Loucy (cell line): ENCODE measurements at regions not wholly inside any gene's neighbourhood (a gene's known extent, or its start where the extent isn't known, plus 50 kb on each side); places are given as distances from the start of the nearest gene placed in this dataset.

Source experiments
- H2AFZ ChIP-seq: fragments of 200-600 bp; sonication (generic); 2 replicates; pipeline ENCODE4 v1.6.0; 2016; ENCODE audit warnings: antibody characterized with exemption, mild to moderate bottlenecking, low read length, moderate library complexity
- H3F3A ChIP-seq: fragments of 200-600 bp; 2 replicates; pipeline ENCODE4 v1.6.0; 2016; ENCODE audit warnings: antibody characterized with exemption, low read depth, mild to moderate bottlenecking
- H3K27me3 ChIP-seq: fragments of 200-600 bp; sonication (generic); 2 replicates; pipeline ENCODE4 v1.6.1; 2014; ENCODE audit warnings: low read length, mild to moderate bottlenecking; ENCODE audit not compliant: insufficient read depth, poor library complexity, severe bottlenecking
- H3K36me3 ChIP-seq: fragments of 200-600 bp; sonication (generic); 2 replicates; pipeline ENCODE4 v1.6.1; 2016; ENCODE audit warnings: low read length; ENCODE audit not compliant: insufficient read depth
- H3K4me1 ChIP-seq: fragments of 200-600 bp; sonication (generic); 2 replicates; pipeline ENCODE4 v1.5.1; 2014; ENCODE audit warnings: low read length, mild to moderate bottlenecking; ENCODE audit not compliant: insufficient read depth, poor library complexity, severe bottlenecking
- H3K4me2 ChIP-seq: fragments of 200-600 bp; sonication (generic); 2 replicates; pipeline ENCODE4 v1.6.0; 2014; ENCODE audit warnings: antibody characterized with exemption, low read length, low read depth, mild to moderate bottlenecking; ENCODE audit not compliant: poor library complexity, severe bottlenecking
- H3K4me3 ChIP-seq: fragments of 200-600 bp; sonication (generic); 2 replicates; pipeline ENCODE4 v1.5.1; 2014; ENCODE audit warnings: low read length, mild to moderate bottlenecking, mixed read lengths; ENCODE audit not compliant: poor library complexity, severe bottlenecking
- H3K79me2 ChIP-seq: fragments of 200-600 bp; sonication (generic); 2 replicates; pipeline ENCODE4 v1.6.1; 2014; ENCODE audit warnings: low read length; ENCODE audit not compliant: insufficient read depth
- H3K9ac ChIP-seq: fragments of 200-600 bp; sonication (generic); 2 replicates; pipeline ENCODE4 v1.6.0; 2014; ENCODE audit warnings: mild to moderate bottlenecking, low read depth, low read length, moderate library complexity; ENCODE audit not compliant: poor library complexity, severe bottlenecking
- H3K9me2 ChIP-seq: fragments of 200-600 bp; sonication (generic); replicated peaks from 2 replicates; pipeline ENCODE4 v1.6.1; 2016; ENCODE audit warnings: low read depth, low read length, mixed read lengths
- H3K9me3 ChIP-seq: fragments of 200-600 bp; sonication (generic); 2 replicates; pipeline ENCODE4 v1.6.1; 2014; ENCODE audit warnings: mild to moderate bottlenecking, antibody characterized with exemption, low read length, low read depth; ENCODE audit not compliant: insufficient read depth
- H4K20me1 ChIP-seq: fragments of 200-600 bp; sonication (generic); 2 replicates; pipeline ENCODE4 v1.6.0; 2014; ENCODE audit warnings: antibody characterized with exemption, low read length, mild to moderate bottlenecking; ENCODE audit not compliant: insufficient read depth, poor library complexity, severe bottlenecking
- EZH2phosphoT487 ChIP-seq: fragments of 200-600 bp; IDR thresholded peaks from 2 replicates; pipeline ENCODE4 v1.6.1; 2018; ENCODE audit warnings: antibody characterized with exemption, mild to moderate bottlenecking, moderate library complexity, borderline replicate concordance
- TF ChIP-seq, protein P1 (sequence below): fragments of 200-600 bp; sonication (generic); conservative IDR thresholded peaks from 2 replicates; pipeline ENCODE4 v1.5.1; 2014; ENCODE audit warnings: mild to moderate bottlenecking, antibody characterized with exemption, low read length

DNA sequence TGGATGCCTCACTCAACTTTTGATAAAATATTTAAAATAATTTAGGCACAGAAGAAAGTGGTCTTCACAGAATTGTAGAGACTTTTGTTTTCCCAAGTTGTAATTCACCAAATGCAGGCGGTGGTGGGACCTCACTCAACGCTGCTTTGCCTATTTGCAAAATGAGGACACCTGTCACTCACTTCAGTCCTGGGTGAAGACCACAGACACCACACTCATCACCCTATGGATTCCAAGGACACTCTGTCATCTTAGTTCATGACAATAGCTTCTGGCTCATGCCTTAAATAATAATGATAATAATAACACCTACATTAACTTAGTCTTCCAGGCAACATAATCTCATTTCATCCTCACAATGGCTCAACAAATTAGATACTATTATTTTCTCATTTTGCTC lies 234.4 kb downstream of the RNF152 start:
- no peak overlapping the region for H2AFZ ChIP-seq
- H3K9me2 ChIP-seq: no peaks in the 10 kb centered on the region
- no peaks in the 10 kb centered on the region for H3K4me1 ChIP-seq
- no peaks in the 10 kb centered on the region for H3F3A ChIP-seq
- no peaks in the 10 kb centered on the region for H3K36me3 ChIP-seq
- H3K79me2 ChIP-seq: no peaks in the 10 kb centered on the region
- H3K9ac ChIP-seq: no peak overlapping the region
- 0 out of 2 replicates have a peak, but pooled peaks cover 3% of the 10 kb centered on the region for H3K9me3 ChIP-seq
- no peaks in the 10 kb centered on the region for H3K27me3 ChIP-seq
- no peak for TF ChIP-seq EZH2phosphoT487
- TF ChIP-seq, protein P1, sequence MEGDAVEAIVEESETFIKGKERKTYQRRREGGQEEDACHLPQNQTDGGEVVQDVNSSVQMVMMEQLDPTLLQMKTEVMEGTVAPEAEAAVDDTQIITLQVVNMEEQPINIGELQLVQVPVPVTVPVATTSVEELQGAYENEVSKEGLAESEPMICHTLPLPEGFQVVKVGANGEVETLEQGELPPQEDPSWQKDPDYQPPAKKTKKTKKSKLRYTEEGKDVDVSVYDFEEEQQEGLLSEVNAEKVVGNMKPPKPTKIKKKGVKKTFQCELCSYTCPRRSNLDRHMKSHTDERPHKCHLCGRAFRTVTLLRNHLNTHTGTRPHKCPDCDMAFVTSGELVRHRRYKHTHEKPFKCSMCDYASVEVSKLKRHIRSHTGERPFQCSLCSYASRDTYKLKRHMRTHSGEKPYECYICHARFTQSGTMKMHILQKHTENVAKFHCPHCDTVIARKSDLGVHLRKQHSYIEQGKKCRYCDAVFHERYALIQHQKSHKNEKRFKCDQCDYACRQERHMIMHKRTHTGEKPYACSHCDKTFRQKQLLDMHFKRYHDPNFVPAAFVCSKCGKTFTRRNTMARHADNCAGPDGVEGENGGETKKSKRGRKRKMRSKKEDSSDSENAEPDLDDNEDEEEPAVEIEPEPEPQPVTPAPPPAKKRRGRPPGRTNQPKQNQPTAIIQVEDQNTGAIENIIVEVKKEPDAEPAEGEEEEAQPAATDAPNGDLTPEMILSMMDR: no peak
- no peaks in the 10 kb centered on the region for H4K20me1 ChIP-seq
- no peak overlapping the region for H3K4me2 ChIP-seq
- no peak overlapping the region for H3K4me3 ChIP-seq

DNA sequence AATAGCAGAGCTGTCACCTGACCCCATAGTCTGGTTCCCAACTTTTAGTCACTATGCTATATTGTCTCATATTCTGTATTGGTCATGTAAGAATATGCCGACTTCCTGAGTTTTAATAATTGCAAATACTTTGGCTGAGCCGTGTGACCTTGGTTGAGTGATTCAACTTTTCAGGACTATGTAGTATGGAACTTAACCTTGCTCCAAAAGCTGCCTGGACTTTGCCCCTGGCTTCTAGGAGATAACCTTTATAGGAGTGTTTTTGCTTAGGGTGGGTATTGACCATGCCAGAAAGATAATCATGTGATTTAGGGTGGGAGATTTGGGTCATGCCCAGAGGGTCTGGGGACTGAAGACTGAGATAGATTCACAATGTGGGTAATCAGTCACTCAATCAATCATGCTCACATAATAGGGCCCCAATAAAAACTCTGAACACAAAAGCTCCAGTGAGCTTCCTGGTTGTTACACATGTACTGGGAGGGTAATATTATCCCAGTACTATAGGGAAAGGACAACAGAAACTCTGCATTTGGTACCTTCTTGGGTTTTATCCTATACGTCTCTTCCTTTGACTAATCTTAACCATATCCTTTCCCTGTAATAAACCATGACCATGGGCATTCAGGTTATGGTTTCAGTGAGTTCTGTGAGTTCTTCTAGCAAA lies 235.6 kb downstream of the RNF152 start:
- no peaks in the 10 kb centered on the region for H3K9me2 ChIP-seq
- TF ChIP-seq, protein P1: no peak
- no peak for TF ChIP-seq EZH2phosphoT487
- no peaks in the 10 kb centered on the region for H3K79me2 ChIP-seq
- H3K9ac ChIP-seq: no peak overlapping the region
- H3K4me1 ChIP-seq: no peaks in the 10 kb centered on the region
- no peaks in the 10 kb centered on the region for H3K27me3 ChIP-seq
- no peaks in the 10 kb centered on the region for H4K20me1 ChIP-seq
- H3F3A ChIP-seq: no peaks in the 10 kb centered on the region
- no peak overlapping the region for H3K4me3 ChIP-seq
- H3K36me3 ChIP-seq: no peaks in the 10 kb centered on the region
- H3K9me3 ChIP-seq: 0 out of 2 replicates have a peak, but pooled peaks cover 3% of the 10 kb centered on the region
- H2AFZ ChIP-seq: no peak overlapping the region
- no peak overlapping the region for H3K4me2 ChIP-seq

DNA sequence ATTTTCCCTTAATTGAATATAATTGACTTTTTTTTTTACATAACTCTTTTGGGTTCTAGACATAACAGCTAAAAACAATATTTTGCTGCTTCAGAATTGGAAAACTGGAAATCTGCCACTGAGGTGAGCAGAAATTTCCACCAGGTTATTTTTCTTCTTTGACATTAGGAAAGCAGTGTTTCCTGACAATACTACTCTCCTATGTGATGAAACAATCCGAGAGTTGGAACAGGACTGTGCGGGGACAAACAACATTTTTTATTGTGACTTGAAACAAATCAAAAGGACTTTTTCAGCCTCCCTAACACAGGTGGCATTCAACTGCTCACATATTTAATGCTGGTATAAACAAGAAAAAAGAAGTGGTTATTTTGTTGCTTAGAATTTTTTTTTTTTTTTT lies 237.2 kb downstream of the RNF152 start:
- Histone ChIP-seq H4K20me1 (no peaks in the 10 kb centered on the region), H3K9ac (no peak overlapping the region), H3K9me3 (0 out of 2 replicates have a peak, but pooled peaks cover 3% of the 10 kb centered on the region), H3K4me1 (peaks cover 8% of the 10 kb centered on the region), H3F3A (no peaks in the 10 kb centered on the region), H3K4me3 (no peak overlapping the region), H3K27me3 (no peaks in the 10 kb centered on the region), H3K79me2 (no peaks in the 10 kb centered on the region), H3K36me3 (no peaks in the 10 kb centered on the region), H3K9me2 (no peaks in the 10 kb centered on the region), H3K4me2 (no peak overlapping the region), H2AFZ (no peak overlapping the region)
- TF ChIP-seq EZH2phosphoT487: no peak
- TF ChIP-seq, protein P1: no peak
